IPS DF 19.7 (cell line): ENCODE measurements at regions not wholly inside any gene's neighbourhood (a gene's known extent, or its start where the extent isn't known, plus 50 kb on each side); places are given as distances from the start of the nearest gene placed in this dataset.

Experiments used
- DNase-seq: peaks from one replicate; pipeline ENCODE4 v3.0.0-alpha.2; 2013; ENCODE audit warnings: low read depth, low spot score

DNA sequence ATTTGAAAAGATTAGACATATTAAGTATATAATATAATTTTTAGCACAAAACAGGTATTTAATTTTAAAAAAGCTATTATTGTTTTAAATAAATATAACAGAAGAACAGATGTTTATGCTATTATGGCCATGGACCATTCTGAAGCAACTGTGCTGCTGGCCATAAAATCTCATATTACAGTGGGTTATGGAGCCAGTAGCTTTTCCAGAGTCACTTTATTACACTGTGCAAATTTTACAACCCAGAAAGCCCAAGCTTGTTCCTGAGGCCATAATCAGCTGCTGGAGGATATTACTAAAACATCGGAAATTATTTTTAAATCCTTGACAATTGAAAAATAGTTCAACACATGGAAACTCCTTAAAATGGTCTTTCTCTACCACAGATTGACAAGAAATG lies 557.3 kb upstream of the KCNMB2 start:
- no peak for DNase-seq

DNA sequence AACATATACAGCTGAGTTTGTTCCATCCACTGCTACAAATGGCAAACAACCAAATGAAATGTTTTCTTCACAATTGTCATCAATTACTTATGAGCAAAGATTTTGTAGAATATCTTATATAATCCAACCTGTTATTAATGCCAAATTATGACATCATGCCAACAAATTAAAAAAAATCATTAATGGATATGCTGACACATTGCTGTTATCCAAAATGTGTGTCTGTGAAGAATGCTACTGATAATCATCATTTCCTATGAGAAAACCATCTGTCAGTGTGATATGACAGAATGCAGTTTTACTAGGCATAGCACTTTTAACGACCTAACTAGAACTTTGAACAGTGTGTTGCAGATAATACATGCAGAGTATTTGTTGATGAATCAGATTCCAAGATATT lies 556.5 kb upstream of the KCNMB2 start:
- DNase-seq, result no peak

DNA sequence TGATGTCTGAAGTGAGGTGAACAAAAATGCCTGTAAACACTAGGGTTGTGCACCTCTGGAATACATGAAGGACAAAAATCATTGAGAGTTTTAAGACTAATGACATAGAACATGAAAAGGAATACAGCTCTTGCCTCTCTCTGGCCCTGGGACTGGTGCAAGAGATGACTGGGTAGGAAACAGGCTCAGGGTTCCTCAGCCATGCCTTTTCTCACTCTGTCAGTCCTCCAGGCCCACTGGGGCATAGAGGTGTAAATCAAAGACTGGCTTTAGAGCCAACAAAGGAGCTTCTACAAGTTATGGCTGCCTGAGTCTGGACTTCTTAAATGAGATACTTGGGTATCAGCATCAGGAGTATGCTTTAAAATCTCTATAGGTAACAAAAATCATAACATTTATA lies 554.7 kb upstream of the KCNMB2 start:
- DNase-seq, result no peak

DNA sequence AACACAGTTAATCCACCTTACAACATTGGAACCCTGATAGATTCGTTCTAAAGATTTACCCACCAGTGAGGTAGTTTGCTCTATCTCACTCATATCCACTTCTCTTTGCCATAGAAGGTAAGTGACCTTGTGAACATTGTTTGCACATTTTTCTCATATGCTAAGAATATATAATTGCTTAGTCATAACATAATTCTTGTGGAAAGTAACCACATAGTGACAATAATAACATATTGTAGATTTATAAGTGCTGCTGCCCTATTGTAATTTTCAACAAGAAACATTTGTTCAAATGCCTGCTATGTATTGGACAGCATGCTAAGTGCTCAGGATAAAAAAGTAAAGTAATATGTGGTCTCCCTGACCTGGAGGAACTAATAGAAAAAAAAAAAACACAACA lies 554.2 kb upstream of the KCNMB2 start:
- DNase-seq, result no peak

DNA sequence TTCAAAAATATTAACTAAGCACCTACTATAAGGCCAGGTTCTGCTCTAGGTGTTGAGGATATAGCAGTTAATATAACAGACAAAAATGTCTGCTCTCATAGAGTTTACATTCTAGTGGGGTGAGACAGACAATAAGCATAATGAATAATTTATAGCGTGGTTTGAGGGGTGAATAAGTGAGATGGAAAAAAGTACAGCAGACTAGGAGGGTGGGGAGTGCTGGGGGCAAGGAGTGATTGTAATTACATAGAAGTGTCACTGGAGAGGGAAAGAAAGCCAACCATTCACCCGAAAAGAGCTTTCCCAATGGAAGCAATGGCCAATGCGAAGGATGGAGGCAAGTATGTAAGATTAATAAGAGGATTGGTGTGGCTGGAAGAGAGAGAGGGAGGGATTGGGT lies 552.9 kb upstream of the KCNMB2 start:
- DNase-seq, result no peak

DNA sequence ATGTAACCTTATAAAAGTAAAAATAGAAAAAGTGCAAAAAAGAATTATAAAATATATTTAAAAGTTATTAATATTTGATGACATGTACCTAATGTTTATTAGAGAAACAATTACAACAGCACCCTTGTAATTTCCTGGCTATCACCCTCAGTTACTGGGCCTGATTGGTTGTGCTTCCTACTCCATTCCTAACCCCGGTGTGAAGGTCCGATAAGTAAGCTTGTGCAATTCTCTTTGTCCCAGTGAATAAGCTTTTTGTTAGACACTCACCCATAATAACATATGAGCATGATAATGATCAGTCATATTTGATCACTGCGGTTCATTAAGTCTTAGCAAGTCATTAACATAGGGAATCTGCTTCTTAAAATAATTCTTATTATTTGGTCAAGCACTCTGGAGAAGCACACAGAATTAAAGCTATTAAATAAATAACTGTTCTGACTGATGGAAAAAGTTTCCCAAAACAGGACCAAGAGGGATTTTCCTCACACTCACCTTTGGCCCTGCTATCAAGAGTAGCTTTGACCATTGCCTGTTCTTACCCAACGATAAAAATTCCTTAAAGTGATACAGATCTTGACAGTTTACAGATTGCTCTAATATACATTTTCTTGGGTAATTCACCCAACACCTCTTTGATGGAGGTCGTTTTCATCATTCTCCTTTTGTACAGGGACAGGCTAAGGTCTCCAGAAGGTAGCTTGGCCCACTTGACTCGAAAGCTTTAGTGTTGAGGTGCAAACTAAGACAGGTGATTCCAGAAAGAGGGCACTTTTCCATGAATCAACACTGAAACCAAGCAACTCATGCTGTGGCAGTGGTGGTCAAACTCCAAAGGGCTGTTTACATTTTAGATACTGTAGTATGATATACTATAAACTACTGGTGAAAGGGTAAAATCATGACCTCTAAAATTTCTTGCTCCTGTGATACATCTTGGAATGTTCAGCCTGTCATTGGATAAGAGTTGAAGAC lies 543.0 kb upstream of the KCNMB2 start:
- no peak for DNase-seq

DNA sequence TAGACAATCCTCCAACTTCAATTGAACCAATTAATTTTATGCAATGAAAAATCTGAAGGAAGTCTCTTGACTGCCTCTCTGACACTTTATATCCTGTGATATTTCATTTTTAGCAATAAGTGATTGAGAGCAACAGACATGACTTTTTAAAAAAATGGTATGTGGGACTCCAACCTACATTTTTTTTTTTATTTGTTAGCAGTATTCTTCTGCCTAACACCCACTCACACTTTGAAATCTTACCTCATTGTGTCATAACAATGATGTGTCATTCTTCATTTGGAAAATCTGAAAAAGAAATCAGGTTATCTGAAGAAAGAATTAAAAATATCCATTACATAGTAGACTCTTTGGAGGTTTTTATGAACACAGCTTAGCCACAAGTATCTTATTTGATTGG lies 541.3 kb upstream of the KCNMB2 start:
- no peak for DNase-seq

DNA sequence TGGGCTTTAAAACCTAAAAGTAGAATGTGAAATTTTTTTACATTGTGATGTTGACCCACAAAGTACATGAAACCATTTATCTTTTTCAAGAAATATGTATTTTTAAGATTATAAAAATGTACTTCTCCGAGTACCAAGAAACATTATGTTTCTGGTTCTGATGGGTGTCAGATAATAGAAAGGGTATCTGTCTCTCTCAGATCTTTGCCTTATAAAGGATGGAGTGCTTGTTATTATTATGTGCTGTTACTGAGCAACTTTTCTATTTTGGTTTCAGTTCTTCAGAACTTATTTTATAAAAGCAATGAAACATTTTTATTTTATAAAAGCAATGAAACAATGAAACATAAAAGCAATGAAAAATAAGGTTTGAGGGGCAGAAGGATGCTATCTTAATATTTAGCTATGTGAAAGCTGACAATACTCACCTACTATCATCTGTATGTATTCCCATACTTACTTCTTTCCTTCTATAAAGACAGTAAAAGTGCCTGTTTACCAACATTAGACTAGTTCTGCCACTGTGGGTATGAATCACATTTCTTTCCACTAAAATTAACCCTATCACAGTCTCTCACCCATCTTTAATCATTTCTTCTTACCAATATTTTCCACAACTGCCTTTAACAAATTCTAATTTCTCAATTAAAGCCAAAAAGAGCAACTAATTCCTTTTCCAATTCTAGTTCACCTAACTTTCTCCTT lies 540.7 kb upstream of the KCNMB2 start:
- DNase-seq, result no peak

DNA sequence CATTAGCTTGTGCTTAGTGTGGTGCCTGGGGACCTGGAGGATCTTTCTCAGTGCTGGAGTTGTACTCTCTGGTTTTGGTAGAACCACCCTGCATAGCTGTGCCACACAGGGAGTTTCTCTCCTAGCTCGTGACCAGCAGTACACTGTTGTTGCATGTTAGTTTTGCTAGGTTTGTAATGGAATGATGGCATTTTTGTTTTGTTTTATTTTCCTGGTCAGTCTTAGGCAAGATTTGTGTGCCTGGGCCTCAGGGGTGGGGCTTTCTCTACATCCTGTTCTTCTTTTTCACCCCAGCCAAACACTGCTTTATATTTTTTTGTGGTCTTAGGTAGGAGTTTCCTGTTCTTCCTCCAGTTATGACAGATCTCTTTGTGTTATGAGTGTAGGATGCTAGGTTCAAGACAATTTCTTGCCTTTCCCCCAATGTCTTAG lies 534.5 kb upstream of the KCNMB2 start:
- DNase-seq, result no peak

DNA sequence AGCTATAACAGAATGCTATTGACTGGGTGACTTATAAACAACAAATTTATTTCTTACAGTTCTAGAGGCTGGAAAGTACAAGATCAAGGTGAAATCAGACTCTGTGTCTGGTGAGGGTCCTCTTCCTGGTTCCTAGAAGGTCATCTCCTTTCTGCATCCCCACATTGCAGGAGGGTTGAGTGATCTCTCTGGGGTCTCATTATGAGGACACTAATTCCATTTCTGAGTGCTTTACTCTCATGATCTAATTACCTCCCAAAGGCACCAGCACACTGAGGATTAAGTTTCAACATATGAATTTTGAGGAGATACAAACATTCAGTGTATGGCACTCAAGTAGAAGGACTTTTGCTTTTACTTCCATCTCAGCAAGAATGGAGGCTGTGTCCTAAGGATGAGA lies 534.1 kb upstream of the KCNMB2 start:
- DNase-seq, result no peak

DNA sequence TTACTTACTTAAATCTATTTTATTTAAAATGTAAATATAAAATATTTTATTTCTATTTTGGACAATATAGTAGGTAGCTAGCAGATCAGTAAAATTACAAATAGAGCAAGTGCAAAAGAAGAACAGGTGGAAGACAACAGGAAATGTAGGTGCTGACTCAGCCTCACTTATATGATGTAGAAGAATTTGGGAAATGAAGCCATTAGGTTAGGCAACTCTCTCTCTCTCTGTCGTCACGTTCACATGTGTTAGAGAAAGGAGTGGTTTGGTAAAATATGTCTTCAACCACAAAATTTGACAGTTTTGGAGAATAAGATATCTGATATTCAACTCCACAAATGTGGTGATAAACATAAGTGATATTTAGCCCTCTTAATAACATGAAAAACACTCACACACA lies 532.5 kb upstream of the KCNMB2 start:
- DNase-seq, result no peak

DNA sequence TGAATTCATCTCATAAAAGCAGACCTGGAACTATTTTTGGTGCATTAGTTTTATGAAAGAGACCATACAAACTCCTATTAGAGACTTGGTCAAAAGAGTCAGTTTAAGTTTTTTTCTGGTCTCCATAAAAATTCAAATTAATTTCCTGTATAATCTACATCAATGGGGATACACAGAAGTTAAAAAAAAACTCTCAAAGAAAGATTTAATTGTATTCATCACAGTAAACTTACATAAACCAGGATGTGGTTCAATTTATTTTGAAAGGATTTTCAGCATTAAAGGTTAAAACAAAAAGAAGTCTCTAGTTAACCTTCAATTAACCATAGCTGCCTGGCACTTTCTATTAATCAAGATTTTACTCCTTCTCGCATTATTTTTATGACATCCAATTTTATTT lies 530.3 kb upstream of the KCNMB2 start:
- no peak for DNase-seq

DNA sequence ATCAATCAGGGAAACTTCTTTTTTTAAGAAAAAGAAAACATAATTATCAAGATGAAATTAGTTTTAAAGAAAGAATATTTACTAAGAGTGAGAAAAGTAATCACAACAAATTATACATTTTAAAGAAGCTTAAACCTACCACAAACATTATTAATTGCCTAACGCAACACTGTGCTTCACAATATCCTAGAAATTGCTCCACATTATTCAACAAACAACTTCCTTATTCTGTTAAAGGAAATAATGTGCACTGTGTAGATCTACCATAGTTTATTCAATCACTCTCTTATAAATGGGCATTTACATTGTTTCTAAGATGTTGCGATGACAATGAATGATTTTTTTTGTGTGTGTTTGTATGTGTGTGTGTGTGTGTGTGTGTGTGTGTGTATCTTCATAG lies 525.9 kb upstream of the KCNMB2 start:
- no peak for DNase-seq

DNA sequence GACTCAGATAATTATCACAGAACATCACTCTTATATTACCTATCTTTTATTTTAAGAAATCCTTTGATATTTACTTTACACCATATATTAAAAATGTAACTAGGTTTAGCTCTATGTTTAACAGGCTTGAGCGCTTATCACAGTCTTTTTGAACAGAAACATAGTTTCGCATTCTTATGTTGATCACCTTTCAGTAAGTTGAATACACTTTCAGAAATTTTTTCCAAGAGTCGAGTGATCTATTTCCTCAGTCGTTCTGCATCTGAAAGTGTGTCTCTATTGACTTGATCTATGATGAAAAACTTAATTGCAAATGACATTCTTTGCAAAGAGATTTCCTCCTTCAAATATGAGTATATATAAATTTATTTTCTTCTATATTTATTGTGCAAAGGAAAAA lies 516.6 kb upstream of the KCNMB2 start:
- DNase-seq, result no peak

DNA sequence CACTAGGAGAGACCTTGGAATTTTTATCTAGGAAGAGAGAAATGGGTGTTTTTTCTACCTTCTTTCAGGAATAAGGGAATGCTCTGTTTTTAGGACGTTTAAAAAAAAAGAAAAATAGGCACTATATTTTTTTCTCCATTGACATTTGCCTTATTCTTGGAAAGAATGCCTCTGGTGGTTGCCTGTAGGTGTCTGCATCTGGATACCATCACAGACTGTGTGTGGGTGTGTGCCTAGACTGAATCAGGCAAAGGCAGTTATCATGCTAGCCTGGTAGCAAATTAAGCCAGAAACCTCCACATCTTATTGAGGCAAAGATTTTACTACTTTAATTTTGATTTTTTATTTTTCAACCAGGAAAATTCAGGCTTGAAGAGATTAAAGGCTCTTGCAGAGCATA lies 513.6 kb upstream of the KCNMB2 start:
- DNase-seq, result no peak

DNA sequence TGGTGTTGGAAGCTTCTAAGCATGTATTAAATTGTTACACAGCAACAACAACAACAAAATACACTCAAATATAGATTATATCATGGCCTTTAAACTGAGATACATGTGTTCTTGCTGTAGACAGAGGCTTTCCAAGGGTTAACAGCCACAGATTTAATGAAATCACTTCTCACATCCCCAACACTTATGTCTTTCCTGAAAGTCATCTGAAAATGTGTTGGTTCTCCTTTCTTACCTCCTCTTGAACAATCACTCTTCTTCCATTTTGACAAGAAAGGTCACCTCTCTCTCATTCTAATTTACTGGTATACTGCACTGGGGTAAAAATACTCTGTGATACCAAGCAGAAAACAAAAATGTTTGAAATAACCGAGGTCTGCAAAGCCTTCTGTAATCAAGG lies 507.3 kb upstream of the KCNMB2 start:
- DNase-seq, result no peak

DNA sequence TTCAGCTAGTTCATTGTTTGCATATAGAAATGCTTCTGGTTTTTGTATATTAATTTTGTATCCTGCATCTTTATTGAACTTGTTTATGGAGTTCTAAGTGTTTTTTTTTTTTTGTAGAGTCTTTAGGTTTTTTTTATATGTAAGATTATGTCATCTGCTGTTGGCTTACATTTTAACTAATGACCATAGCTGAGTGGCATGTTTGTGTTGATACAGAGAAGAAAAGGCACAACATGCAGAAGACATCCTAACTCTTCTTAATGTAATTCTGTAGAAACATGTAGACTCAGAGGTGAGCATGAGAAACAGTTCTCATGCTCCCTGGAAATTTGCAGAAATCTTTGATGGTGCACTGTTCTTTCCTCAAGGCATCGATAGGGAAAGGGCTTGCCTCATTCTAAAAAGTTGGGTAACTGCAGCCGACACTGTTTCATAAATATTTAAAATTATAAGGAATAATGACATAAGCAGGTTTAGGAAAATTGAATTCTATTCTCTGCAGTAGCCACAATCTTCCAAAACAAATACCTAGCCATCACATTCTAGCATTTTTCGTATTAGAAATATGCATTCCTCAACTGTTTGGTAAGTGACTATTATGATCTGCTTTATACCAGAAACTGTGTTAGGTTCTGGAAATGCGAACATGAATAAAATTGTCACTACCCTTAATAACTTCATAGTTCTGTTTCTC lies 499.6 kb upstream of the KCNMB2 start:
- no peak for DNase-seq

DNA sequence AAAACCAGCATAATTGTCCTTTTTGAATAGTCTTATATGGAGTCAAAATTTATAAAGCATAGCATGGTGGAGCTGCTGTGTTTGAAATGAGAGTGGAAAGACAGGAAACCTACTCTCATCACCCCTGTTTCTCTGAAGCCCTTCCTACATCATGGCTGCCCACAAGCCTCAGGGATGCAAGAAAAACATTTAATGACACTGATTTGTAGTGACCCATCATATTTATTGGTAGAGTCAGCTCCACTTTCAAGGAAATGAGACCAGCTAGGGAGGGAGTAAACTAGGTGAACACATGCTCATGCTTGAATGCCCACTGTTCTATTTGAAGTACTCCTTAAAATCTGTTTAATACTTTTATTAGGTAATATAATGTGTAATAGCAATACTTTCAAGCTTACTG lies 494.3 kb upstream of the KCNMB2 start:
- no peak for DNase-seq

DNA sequence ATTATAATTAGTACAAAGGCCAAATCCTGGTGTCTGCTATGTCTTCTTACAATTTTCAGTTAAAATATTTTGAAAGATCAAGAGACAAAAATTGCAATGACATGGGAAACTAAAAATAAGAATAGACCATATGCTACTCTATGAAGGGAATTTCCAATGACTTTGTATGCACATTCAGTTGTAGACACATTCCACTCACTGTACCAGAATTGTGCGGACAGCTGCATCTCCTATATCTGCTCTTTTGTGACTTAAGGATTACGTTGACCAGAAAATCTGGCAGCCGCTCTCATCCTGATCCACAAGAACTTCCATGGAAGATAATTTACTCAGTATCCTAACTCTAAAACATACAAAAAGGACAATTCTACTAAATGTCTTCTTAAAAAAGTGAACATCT lies 493.9 kb upstream of the KCNMB2 start:
- DNase-seq, result no peak

DNA sequence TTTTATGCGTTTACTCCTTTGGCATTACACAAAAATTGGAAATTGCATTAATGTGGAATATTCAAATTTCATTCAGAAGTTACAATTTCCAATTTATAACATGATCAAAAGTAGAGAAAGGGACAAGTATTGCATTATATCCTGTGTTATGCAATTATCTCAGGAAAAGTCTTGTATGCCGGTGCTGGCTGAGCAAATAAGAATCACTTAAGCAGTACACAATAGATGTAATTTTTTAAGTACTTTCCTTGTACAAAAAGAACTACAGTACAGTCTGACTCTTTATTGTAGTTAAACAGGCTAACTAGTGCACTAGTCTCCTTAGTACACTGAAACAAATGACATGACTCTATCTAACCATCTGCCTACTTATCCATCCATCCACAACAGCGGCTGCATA lies 493.2 kb upstream of the KCNMB2 start:
- DNase-seq, result no peak

DNA sequence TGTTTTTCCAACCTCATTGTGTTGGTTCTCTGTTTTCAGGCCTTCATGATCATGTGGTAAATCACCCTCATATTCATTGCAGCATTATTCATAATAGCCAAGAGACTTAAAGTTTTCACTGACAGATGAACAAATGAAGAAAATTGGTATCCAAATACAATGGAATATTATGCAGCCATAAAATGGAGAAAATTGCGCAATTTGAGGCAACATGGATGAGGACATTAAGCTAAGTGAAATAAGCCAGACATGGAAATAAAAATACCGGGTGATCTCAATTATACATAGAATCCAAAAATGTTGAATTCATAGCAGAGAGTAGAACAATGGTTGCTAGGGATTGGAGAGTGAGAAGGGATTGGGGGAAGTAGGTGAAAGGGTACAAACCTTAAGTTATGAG lies 491.9 kb upstream of the KCNMB2 start:
- no peak for DNase-seq

DNA sequence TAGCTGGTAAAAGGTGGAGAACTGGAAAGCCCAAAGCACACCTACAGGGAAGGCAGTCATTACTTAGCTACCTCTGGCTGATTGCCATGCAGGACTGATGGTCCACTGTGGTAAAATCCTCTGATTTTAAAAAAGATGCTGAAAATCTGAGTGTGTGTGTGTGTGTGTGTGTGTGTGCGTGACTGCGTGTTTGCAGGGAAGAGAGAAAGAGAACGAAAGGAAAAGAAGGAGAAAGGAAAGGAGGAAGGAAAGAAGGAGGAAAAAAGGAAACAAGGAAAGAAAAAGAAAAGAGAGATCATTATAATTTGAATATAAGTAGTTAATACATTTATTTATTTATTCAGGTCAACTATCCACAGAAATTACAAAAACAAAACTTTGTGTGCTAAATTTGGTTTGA lies 488.7 kb upstream of the KCNMB2 start:
- DNase-seq, result no peak

DNA sequence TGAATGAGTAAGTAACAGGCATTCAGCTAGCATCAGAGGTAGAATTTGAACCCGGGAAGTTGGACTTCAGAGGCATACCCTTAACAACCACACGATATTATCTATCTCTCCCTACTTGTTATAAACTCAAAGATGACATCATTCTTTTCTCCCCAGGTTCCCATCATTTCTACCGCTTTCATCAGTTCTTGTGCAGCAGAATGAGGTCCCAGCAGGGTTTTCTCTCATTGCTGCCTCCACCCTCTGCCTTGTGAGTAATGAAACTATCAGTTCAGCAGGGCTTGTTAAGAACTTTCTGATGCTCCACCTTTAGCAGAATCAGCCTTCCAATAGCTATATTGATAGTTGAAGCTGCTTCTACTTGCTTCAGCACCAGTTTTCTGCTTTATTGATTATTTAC lies 487.5 kb upstream of the KCNMB2 start:
- DNase-seq, result no peak
